IPS-NIHi7 (cell line): ENCODE measurements at regions not wholly inside any gene's neighbourhood (a gene's known extent, or its start where the extent isn't known, plus 50 kb on each side); places are given as distances from the start of the nearest gene placed in this dataset.

Source experiments
- DNase-seq: peaks from one replicate; pipeline ENCODE4 v3.0.0; 2012; ENCODE audit warnings: mixed read lengths; ENCODE audit errors: extremely low spot score

GRCh38 chr10:132115732-132116131 is 50.0 kb downstream of the JAKMIP3 start:
- no peak for DNase-seq

GRCh38 chr10:132117146-132117545 is 51.4 kb downstream of the JAKMIP3 start:
- DNase-seq = no peak

DNA sequence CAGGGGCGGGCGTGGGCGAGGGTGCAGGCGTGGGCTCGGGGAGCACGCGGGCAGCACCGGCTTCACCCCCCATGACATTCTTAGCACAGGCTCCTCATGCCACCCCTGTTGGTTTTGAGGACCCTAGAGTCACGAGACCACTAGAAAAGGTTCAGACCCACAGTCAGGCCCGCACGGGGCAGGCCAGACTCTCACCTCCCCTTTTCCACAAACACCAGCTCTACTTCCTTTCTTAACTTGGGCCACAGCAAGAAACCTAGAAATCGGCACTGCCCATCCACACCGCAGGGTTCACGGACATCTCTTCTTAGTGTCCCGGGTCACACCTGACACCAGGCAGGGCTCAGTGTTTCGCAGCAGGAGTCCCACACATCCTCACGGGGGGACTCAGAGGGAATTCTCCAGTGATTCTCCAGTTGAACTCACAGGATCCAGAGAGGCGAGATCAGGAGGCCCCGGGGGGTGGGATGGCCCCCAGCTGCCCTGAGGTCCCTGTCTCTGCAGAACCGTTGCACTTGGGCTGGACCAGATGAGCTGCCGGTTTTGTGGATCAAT is 52.0 kb downstream of the JAKMIP3 start:
- DNase-seq = no peak

DNA sequence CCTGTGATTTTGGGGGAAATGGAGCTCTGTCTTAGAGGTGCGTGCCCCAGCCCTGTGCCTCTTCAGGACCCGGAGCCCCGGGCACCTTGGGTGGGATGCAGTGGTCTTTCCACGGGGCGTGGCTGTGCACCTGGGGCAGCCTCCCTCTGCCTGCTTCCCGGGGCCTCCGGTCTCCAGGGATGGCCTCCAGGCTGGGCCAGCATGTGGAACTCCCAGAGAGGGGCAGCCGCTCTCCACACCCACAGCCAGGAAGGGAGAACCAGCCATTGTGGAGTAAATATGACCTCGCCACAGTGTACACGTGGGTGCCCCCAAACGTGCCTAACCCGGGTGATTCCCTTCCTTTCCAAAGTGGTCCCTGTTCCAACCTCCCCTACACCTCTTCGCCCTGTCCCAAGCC is 52.6 kb downstream of the JAKMIP3 start:
- DNase-seq = no peak

- DNase-seq = no peak
Observed at GRCh38 chr10:132120200-132120599, 54.5 kb downstream of the JAKMIP3 start.

- no peak for DNase-seq
Observed at GRCh38 chr10:132120734-132121510, 55.2 kb downstream of the JAKMIP3 start.

DNA sequence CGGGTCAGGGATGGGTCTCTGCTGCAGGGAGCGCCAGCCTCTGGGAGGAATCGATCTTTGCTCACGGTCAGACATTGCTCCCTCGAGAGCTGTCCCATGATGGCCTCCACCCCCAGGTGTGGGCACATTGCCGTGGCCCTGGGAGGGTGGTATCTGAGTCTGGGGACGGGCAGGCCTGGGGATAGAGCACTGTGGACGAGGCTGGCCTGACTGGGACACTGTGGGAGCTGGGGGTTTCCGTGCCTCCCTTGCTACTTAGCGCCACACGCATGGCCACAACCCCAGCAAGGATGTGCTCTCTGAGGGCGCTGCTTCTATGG is 55.7 kb downstream of the JAKMIP3 start:
- no peak for DNase-seq

DNA sequence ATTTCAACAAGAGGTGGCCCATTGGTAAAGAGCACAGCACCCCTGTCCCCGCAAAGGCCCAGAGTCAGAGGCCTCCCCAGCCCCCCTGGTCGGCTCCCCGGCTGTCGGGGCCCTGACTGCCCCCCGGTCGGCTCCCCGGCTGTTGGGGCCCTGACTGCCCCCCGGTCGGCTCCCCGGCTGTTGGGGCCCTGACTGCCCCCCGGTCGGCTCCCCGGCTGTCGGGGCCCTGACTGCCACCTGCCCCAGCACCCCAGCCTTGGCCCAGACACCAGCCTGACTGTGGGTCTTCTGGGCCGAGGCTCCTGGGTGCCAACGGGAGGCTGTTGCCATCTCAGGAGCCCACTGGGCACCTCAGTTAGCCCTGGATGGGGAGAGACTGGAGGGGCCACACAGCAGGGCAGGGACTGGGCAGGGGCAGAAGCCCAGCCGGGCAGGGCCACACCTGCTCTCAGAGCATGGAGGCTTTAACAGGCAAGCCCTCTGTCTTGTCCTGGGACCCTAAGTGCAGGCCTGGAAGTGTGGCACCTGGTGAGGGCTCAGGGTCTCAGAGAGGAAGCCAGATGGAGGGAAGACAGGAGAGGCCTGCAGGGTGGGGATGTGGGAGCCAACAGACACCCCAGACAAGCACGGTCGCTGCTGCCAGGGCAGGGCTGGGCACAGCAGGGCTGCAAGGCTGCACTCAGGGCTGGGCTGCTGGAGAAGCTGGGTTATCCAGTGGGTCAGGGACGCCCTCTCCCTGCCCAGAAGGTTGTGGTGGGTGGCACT is 56.5 kb downstream of the JAKMIP3 start:
- no peak for DNase-seq

DNA sequence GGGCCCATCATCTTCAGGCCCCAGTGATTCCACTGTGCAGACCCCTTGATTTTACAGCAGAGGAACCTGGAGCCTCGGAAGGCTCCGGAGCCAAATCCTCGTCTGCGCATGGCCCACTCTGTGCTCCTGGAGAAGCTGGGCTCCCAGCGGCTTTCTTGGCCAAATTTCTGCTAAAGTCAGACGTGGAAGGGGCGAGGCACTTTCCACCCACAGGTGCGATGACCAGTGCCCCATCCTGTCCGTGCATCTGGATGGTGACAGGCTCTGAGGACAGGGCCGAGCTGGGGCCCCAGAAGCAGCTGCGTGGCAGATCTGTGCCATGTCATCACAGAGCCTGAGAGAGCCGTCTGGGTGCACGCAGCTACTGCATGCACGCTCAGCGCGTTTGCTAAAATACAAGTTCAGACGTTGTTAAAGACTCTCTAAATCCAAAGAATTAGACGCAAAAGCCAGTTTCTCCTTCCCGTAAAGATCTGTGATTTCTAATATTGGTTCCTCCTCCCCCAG is 57.2 kb downstream of the JAKMIP3 start:
- no peak for DNase-seq

DNA sequence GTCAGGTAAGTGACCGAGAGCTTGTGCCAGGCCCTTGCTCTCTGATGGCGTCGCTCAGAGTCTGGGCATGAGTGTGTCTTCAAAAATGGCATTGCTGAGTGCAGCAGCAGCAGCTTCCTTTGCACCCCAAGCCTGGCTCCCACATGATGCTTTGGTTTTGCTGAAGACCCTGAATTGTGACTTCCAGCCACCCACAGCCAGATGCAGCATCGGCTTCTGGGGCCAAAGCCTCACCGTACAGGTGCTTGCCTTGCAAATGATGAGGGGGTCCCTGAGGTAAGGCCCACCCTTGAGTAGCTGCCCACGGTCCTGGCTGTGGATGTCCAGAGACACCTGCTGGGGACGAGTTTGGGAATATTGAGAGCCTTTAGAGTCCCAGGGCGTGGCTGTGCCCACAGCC is 57.9 kb downstream of the JAKMIP3 start:
- no peak for DNase-seq

- no peak for DNase-seq
Observed at GRCh38 chr10:132124201-132124920, 58.6 kb downstream of the JAKMIP3 start.

- peak; percentile 61 for DNase-seq
Observed at GRCh38 chr10:132129431-132129830, 57.3 kb upstream of the DPYSL4 start.

DNA sequence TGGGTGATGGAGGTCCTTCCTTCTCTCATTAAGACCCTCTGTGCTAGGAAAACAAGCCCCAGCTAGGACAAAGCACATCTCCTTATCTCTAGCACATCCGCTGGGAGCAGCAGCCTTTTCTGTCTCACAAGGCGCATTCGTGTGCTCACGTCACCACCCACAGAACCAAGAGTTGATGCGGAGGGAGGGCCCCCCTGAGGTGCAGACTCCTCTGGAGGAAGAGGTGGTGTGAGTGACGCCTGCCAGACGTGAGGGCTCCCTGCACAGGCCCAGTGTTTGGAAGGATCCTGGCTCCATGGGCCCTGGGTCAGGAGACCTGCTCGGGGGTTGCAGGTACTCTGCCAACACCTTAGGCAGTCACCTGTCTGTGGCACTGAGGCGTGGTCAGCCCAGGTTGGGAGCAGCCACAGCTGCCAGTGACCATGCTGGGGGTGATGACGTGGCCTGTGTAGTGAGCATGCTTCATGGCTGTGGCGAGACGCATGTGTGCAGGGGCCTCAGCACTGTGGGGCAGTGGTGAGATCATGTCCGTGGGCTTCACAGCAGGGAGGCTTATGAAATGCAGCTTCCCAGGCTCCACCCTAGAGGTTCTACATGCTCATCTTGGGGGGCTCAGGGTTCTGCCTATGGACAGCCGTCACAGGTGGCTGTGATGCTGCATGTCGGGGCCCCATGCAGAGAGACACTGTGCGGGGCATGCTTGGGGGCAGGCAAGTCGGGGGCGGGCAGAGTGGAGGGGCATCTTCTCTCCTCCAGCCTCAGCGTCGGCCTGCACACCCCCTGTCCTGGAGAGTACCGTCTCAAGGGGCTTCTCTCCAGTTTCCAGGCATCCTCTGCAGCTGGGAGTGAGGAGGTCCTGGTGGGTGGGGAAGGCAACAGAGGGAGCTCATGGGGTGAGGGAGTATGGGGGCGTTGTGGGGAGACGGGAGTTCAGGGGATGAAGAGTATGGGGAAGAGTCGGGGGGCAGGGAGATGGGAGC is 56.2 kb upstream of the DPYSL4 start:
- DNase-seq = no peak

- DNase-seq = no peak
Observed at GRCh38 chr10:132131581-132132420, 54.9 kb upstream of the DPYSL4 start.

GRCh38 chr10:132132421-132132841 is 54.3 kb upstream of the DPYSL4 start:
- no peak for DNase-seq

DNA sequence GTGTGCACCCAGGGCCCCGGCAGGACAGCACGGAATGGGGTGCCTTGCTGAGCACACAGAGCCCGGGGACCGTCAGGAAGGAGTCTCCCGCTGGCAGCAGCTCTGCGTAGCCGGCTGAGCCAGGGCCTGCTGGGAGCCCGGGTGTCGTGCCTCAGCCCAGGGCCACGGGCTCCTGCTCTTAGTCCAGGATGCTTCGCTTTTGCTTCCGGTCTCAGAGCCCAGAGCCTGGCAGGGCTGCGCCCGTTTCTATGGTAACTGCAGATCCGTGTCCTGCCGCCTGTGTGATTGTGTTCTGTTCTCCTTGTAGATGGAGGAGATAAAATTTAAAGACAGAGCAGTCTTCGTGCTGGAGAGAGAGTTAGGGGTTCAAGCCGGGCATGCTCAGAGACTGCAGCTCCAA is 53.7 kb upstream of the DPYSL4 start:
- DNase-seq = no peak

DNA sequence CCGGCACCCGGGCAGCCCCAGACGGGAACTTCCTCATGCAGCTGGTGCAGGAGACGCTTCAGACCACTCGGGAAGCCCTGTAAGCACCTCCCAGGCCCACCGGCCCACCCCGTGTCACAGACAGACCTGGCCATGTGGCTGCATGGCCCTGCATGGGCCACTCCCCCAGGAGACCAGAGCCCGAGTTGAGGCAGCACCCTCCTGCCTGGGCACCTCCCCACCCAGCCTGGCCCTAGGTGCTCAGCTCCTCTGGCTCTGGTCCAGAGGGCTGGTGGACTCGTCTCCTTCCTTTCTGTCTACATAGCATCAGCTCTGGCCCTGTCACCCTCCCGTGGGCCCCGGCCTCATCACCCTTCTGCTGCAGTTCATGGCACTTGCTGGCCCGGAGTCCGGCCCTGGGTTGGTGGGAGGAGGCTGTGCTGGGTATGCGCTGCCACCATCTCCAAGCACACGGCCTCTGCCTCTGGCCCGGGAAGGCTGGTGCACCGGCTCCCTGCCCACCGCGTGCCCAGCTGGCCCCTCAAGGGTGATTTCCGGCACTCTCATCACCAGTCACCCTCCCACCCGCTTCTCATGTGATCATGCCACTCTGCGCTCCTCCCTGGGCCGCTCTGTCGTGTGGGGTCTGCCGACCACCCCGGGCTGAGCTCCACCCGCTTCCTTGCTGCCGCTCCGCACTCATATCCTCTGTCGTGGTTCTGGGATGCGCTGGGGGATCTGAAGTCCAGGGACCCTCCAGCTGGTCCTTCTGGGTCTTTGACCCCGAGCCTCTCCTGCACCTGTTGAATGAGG is 53.1 kb upstream of the DPYSL4 start:
- no peak for DNase-seq

DNA sequence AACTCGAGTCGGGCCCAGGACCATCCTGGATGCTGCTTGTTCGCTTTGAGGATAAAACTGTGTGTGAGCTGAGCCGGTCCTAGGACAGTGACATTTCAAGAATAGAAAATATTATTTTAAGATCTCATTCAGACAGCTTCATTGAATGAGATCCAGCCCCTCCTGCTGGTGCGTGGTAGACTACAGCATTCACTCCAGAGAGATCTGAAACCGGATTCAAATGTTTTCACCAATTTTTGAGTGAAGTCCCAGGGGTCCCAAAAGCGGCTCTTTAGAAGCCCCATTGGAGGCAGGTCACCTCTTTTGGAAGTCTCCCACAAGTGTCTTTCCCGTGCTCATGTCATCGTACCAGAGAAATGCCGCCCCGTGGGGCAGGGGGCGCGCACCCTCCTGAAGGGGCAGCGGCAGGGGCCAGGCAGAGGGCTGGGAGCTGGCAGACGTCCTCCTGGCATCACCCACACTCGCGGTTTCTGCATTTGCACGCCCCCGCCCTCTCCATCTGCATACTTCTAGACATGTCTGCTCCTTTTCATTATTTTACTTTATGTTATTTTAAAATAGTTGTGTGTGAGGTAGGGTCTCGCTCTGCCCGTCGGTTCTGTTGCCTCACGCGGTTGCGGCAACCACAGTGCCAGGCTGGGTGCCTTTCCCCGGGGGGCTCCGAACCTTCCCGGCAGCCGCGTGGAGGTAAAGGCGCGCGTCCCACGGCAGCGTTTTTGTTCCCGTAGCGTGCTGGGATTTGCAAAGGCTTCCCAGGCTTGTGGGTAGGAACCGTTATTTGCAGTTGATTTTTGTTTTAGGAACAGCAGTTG is 52.3 kb upstream of the DPYSL4 start:
- DNase-seq = no peak
